ENCODE measurements at regions not wholly inside any gene's neighbourhood (a gene's known extent, or its start where the extent isn't known, plus 50 kb on each side); places are given as distances from the start of the nearest gene placed in this dataset.

DNA sequence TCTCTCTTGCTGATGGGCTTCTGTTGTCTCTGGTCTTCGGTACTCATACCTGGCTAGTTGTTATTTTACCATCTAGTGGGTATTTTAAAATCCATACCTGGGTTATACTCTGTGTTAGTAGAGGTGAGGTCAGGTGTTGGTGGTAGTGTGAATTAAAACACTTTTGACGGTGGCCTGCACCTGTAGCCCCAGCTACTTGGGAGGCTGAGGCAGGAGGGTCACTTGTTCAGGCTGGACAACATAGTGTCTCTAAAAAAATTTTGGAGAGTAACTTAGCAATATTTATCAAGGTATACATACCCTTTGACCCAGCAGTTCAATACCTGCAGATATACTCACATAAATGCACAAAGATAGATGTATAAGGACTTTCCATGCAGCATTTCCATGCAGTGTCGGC is 55.4 kb downstream of the GSX1 start:
- Mint-ChIP-seq H3K27me3 (peaks cover 35% of the 10 kb centered on the region), H3K4me3 (no peak overlapping the region)

DNA sequence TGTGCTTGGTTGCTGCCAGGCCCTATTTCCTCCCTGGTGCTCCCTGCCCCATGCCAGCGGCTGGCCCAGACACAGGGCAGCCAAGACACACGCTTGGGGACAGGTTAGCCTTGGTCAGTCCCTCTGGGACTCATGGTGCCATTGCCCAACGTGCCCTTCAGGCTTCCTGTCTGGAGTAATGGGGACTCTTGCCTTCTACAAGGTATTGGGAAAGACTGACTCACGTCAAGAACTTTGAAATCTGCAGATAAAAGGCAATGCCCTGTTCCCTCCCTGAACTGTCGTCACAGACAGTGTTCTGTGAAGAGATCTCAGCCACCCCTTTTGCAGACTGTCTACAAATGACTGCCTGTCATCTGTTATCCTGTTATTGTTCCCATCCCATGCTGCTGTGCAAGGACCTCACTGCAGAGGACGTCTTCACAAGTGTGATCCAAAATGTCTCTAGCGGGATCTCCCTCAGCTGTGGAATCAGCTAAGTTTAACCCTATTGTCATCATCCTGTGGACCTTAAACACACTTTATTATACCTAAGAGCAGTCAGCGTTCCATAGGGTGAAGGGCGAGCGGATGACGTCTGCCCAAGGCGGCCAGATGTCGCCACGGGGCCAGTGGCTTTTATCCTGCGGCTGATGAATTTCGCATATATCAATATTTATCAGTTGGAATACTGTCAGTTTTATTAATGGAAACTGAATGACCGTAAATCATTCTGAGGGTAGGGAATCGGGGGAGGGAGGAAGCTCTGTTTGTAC is 59.0 kb downstream of the GSX1 start:
- no peak overlapping the region for H3K4me3 Mint-ChIP-seq
- peaks cover 26% of the 10 kb centered on the region for H3K27me3 Mint-ChIP-seq
- POLR2A ChIA-PET: no interaction called here
- no peak for ATAC-seq (ENCODE audit: low read depth)
- H3K9me3 Mint-ChIP-seq: no peaks in the 10 kb centered on the region
- DNase-seq: no peak
- no peaks in the 10 kb centered on the region for H3K36me3 Mint-ChIP-seq
- H3K4me1 Mint-ChIP-seq: no peaks in the 10 kb centered on the region
- no peak overlapping the region for H3K27ac Mint-ChIP-seq

More for the DNA sequence above, 55.4 kb downstream of the GSX1 start:
- no peaks in the 10 kb centered on the region for H3K9me3 Mint-ChIP-seq
- ATAC-seq (ENCODE audit: low read depth) (no peak), DNase-seq (no peak)
- POLR2A ChIA-PET: no interaction called here
- no peaks in the 10 kb centered on the region for H3K36me3 Mint-ChIP-seq
- H3K4me1 Mint-ChIP-seq: no peaks in the 10 kb centered on the region
- no peak overlapping the region for H3K27ac Mint-ChIP-seq

DNA sequence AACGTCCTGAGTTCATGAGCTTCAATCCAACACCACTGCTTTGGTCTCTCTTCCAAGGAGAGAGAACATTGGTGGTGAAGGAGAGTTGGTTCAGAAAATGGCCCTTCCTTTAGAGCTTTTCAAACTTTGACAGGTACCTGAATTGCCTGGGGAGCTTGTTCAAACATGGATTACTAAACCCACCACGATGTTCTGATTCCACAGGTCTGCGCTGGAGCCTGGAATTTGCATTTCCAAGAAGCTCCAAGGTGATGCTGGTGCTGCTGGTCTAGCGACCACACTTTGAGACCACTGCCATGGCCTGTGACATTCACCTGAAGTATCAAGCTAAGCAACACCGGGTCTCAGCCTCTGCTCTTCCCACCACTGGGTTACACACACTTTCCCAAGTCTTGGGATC is 60.2 kb downstream of the GSX1 start:
- Mint-ChIP-seq H3K27ac (no peak overlapping the region), H3K9me3 (no peaks in the 10 kb centered on the region), H3K4me1 (no peaks in the 10 kb centered on the region), H3K27me3 (peaks cover 22% of the 10 kb centered on the region), H3K4me3 (no peak overlapping the region), H3K36me3 (no peaks in the 10 kb centered on the region)
- ATAC-seq (ENCODE audit: low read depth) (no peak), DNase-seq (no peak)
- POLR2A ChIA-PET: no interaction called here

DNA sequence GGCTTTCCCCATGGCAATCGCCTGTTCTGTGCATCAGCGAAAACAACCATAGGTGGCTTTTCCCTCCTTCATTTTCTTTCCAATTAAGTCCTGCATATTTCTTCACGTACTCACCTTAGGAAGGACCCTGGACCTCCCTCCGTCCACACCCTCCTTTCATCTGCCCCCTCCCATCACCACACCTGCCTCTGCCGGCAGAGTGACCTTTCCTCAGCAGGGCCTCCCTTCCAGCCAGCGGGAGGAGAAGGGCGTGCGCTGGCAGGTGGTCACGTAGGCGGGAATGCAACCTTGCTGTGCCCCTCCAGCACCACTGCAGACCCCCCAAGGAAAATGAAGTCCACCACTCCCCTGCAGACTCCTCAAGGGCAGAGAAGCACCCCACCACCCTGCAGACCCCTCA is 61.1 kb downstream of the GSX1 start:
- Mint-ChIP-seq H3K36me3 (no peaks in the 10 kb centered on the region), H3K27ac (no peak overlapping the region), H3K4me3 (no peak overlapping the region), H3K9me3 (no peaks in the 10 kb centered on the region), H3K4me1 (no peaks in the 10 kb centered on the region), H3K27me3 (peaks cover 17% of the 10 kb centered on the region)
- ATAC-seq (ENCODE audit: low read depth) (no peak), DNase-seq (no peak)
- POLR2A ChIA-PET: no interaction called here

DNA sequence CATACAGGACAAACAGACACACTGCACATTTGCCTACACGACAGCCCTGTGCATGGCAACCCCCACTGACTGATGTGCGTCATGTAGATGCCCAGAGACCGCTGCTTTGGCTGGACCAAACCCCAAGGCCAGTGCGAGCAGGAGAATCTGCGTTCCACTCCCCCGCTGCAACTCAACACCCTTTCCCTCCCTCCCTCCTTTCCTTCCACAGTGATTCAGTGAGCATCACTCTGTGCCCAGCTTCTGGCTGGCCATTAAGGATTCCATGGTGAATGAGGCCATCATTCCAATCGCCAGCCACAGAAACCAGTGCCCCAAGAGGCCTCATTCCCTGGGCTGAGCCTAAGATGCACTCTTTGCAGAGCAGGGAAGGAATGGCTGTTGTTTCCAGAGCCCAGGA is 61.6 kb downstream of the GSX1 start:
- ATAC-seq (ENCODE audit: low read depth) (no peak), DNase-seq (no peak)
- Mint-ChIP-seq H3K27me3 (peaks cover 15% of the 10 kb centered on the region), H3K4me1 (no peaks in the 10 kb centered on the region), H3K27ac (no peak overlapping the region), H3K4me3 (no peak overlapping the region), H3K9me3 (no peaks in the 10 kb centered on the region), H3K36me3 (no peaks in the 10 kb centered on the region)
- POLR2A ChIA-PET: no interaction called here

DNA sequence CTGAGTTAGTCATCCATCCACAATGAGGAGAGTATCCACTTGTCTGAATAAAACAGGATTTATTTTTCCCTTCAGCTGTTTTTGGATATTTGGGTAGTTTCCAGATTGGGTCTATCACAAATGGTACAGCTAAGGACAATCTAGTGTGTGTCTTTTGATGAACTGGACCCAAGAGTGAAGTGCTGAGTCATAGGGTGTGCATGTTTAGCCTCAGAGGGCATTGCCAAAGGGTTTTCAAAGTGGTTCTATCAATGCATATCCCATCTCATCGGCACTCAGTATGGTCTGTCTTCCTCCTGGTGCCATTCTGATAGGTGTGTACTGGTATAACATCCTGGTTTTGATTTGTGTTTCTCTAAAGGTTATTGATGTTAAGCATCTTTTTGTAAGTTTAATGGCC is 62.3 kb downstream of the GSX1 start:
- Mint-ChIP-seq H3K36me3 (no peaks in the 10 kb centered on the region), H3K9me3 (no peaks in the 10 kb centered on the region), H3K27ac (no peak overlapping the region), H3K27me3 (peaks cover 8% of the 10 kb centered on the region), H3K4me3 (no peak overlapping the region), H3K4me1 (no peaks in the 10 kb centered on the region)
- DNase-seq (no peak), ATAC-seq (ENCODE audit: low read depth) (no peak)
- POLR2A ChIA-PET: no interaction called here

DNA sequence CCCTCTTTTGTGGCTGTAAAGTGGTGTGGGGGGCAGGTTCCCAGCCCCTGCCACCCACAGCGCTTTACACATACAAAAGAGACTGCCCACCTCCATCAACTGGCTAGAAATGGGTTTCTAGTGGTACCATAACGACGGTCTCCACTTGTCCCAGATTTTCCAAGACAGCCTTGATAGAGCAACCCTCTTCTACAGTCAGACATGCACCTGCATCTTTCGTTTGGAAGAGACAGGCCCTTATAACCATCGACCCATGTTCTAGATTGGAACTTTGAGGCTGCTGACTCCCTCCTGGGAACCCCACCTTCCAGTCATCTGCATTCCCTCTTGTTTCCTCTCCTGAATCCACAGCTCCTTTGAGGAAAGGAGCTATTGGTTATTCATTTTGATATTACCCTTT is 63.1 kb downstream of the GSX1 start:
- ATAC-seq (ENCODE audit: low read depth) (no peak), DNase-seq (no peak)
- Mint-ChIP-seq H3K27me3 (peaks cover 6% of the 10 kb centered on the region), H3K4me1 (no peaks in the 10 kb centered on the region), H3K4me3 (no peak overlapping the region), H3K9me3 (no peaks in the 10 kb centered on the region), H3K27ac (no peak overlapping the region), H3K36me3 (no peaks in the 10 kb centered on the region)
- POLR2A ChIA-PET: no interaction called here

DNA sequence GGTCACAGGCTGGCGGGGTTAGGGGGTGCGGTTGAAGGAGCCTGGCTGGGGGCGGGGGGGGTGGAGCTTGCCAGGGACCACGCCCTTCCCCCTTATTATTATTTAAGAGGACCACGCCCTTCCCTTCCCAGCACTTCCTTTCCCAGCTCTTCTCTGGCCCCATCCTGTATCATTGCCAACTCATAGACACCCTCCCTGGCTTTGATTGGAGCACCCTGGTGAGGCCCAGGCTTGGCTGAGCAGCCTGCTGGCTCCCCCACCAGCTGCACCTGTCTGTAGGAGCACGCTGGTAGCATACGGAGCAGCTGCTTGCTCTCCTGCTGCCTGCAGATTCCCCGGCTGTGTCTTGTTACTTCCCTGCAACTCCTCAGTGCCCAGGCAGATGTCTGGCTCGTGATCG is 62.5 kb upstream of the PDX1 start:
- no peaks in the 10 kb centered on the region for H3K4me1 Mint-ChIP-seq
- H3K27ac Mint-ChIP-seq: no peak overlapping the region
- no peak for ATAC-seq (ENCODE audit: low read depth)
- H3K27me3 Mint-ChIP-seq: peaks cover 9% of the 10 kb centered on the region
- H3K4me3 Mint-ChIP-seq: no peak overlapping the region
- H3K9me3 Mint-ChIP-seq: no peaks in the 10 kb centered on the region
- H3K36me3 Mint-ChIP-seq: no peaks in the 10 kb centered on the region
- POLR2A ChIA-PET: no interaction called here
- DNase-seq: no peak

DNA sequence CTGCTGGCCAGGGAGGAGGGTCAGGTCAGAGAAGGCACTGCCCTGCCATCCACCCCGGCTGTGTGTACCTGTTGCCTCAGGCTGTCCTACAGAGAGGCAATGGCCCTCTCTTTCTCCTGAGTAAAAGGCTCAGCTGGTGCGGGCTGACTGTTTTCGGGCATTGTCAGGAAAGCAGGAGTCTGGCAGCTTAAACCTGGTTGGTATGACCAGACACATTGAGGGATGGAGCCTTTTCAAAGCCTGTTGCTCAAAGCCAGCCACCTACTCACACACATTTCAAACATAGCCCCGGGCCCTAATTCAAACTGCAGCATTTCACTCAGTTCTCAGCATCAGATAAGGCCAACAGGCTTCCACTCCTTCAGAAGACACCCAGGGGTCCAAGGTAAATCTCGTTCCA is 61.8 kb upstream of the PDX1 start:
- Mint-ChIP-seq H3K9me3 (no peaks in the 10 kb centered on the region), H3K4me3 (no peak overlapping the region), H3K27me3 (peaks cover 11% of the 10 kb centered on the region), H3K36me3 (no peaks in the 10 kb centered on the region), H3K27ac (no peak overlapping the region), H3K4me1 (no peaks in the 10 kb centered on the region)
- POLR2A ChIA-PET: no interaction called here
- ATAC-seq (ENCODE audit: low read depth) (no peak), DNase-seq (no peak)

DNA sequence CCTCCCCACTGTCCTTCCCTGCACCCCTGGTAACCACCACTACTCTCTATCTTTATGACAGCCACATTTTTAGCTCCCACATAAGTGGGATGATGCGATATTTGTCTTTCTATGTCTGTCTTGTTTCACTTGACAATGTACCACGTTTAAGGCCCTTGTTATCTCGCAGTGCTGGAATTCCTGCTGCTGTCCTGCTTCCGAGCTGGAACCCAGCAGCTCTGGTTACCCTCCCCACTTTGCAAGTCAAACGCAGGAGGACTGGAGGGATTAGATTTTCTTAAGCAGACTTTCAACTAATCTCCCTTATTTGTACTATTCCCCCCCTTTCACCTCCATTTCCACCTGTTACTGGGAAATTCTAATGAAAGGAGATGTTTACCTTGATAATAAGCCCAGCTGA is 59.1 kb upstream of the PDX1 start:
- Mint-ChIP-seq H3K9me3 (no peaks in the 10 kb centered on the region), H3K36me3 (no peaks in the 10 kb centered on the region), H3K27ac (no peak overlapping the region), H3K4me3 (no peak overlapping the region), H3K4me1 (no peaks in the 10 kb centered on the region), H3K27me3 (peaks cover 23% of the 10 kb centered on the region)
- POLR2A ChIA-PET: no interaction called here
- no peak for DNase-seq
- ATAC-seq (ENCODE audit: low read depth): no peak

DNA sequence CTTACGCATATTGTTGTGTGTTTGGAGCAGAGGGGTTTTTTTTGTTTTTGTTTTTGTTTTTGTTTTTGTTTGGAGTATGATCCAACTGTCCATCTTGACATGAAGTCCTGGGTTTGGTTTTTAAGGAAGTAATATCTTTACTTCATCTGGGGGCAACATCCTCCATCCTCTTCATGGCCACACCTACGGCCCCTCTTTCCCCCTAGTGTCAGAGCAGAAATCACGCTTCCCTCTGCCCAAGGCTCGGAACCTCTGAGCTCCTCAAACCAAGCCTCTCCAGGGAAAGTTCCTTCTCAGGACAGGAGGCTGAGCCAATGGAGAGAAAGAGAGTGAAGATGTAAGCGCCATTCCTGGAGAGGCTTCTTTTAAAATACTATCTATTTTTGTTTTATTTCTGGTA is 58.6 kb upstream of the PDX1 start:
- peaks cover 28% of the 10 kb centered on the region for H3K27me3 Mint-ChIP-seq
- H3K4me1 Mint-ChIP-seq: no peaks in the 10 kb centered on the region
- no peak overlapping the region for H3K4me3 Mint-ChIP-seq
- no peaks in the 10 kb centered on the region for H3K9me3 Mint-ChIP-seq
- no peak for DNase-seq
- H3K36me3 Mint-ChIP-seq: no peaks in the 10 kb centered on the region
- H3K27ac Mint-ChIP-seq: no peak overlapping the region
- POLR2A ChIA-PET: no interaction called here
- ATAC-seq (ENCODE audit: low read depth): no peak

DNA sequence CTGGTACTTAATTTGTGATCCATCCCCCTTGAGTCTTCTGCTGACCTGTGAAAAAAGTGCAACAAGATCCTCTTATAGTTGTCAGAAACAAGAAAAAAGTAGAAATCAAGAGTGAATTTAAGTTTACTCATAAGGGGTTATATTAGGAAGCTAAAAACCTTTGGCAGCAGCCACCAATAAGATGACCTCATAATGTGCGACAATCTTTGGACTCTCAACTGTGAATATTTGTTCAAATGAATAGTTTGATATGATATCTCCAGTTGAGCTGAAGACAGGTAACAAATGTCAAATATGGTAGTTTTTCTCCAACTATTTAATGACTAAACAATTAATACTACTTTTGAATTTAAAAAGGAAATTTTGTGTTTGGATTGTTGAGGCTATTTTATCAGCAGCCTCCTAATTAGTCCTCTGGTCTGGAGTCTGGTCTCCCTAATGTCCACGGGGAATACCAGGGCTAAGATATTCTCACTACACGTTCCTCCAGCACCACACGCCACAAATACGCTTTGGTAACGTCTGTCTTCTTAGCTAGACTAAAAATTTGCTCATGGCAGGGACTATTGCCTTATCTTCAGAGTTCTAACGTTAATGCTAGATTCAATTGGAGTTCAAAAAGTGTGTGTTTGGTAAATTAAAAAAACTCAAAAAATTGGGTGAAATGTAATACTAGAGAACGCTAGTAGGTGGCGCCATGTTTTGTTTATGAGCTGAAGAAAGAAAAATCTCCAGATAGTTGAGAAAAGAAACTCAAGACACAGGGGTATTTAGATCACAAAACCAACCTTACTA is 51.0 kb upstream of the PDX1 start:
- Mint-ChIP-seq H3K27me3 (peaks cover 37% of the 10 kb centered on the region), H3K9me3 (no peaks in the 10 kb centered on the region), H3K4me3 (no peak overlapping the region), H3K27ac (no peak overlapping the region), H3K36me3 (no peaks in the 10 kb centered on the region), H3K4me1 (no peaks in the 10 kb centered on the region)
- POLR2A ChIA-PET: interaction anchor here (0.7 kb wide), 1 partner anchor 81 kb away, joined by 3 read pairs; no protein-coding TSS in a partner anchor
- ATAC-seq (ENCODE audit: low read depth) (no peak), DNase-seq (no peak)

DNA sequence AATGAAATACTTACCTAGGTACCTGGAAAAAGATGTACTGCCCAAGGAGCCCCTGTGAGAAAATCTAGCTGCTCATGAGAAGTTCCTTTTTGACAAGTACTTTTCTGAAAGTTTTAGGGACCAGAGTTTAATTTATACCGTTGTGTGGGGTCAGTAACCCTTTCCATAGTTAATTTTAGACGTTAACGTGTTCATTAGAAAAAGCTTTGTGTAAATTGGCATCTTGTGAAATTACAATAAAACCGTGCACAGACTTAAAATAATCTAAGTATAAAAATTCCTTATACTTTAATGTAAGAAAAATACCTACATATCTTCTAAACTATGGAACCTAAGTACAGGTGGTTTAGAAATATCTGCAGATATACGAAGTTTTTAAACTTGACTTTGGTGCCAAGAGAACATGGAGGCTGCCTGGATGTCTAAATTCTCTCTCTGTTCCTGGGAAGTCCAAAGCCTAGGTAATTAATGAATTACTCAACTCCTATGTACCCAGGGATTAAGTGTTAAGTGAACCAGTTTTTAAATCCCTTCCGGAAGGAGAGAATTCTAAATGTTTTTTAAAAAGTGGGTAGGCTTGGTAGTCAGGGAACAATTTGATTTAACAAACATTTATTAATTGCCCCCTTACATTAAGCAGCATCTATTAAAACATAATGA is 50.2 kb upstream of the PDX1 start:
- Mint-ChIP-seq H3K9me3 (no peaks in the 10 kb centered on the region), H3K27me3 (peaks cover 33% of the 10 kb centered on the region), H3K4me3 (no peak overlapping the region), H3K27ac (no peak overlapping the region), H3K4me1 (no peaks in the 10 kb centered on the region), H3K36me3 (no peaks in the 10 kb centered on the region)
- POLR2A ChIA-PET: interaction anchor here (0.7 kb wide), 1 partner anchor 82 kb away, joined by 3 read pairs; no protein-coding TSS in a partner anchor
- ATAC-seq (ENCODE audit: low read depth): no peak
- DNase-seq: no peak

Data from activated naive CD8-positive, alpha-beta T cell treated with anti-CD3 and anti-CD28 coated beads, Interleukin-2, amount 10 ng/mL, durations not matched to agents 7 days and 5 days (primary cell).